Stimulated activated CD4-positive, alpha-beta T cell treated with anti-CD3 and anti-CD28 coated beads, Interleukin-4, amount 100 ng/mL, for 1 hour (primary cell): ENCODE measurements at regions not wholly inside any gene's neighbourhood (a gene's known extent, or its start where the extent isn't known, plus 50 kb on each side); places are given as distances from the start of the nearest gene placed in this dataset.

Source experiments
- DNase-seq: peaks from one replicate; pipeline ENCODE4 v3.0.0-alpha.2; 2020

- no peak for DNase-seq
These were observed 239.3 kb downstream of the KCTD12 start for GRCh38 chr13:76646946-76647345.

GRCh38 chr13:76645632-76646031 is 240.6 kb downstream of the KCTD12 start:
- no peak for DNase-seq

DNA sequence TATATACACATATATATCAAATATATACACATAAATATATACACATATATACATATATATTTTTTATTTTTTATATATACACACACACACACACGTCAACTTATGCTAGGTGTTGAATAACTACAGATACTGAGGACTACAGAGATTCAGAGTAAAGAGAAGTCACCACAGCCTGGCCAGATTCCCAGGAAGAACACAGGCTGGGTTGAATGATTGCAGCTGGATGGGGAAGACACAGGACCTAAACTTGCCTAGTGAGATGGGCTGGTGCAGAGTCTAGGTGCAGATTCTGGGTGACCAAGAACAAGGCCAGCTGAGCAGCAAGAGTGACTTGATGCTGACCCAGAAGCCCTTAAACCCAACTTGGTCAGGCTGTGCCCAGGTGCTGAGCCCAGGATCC is 241.3 kb downstream of the KCTD12 start:
- DNase-seq: no peak

DNA sequence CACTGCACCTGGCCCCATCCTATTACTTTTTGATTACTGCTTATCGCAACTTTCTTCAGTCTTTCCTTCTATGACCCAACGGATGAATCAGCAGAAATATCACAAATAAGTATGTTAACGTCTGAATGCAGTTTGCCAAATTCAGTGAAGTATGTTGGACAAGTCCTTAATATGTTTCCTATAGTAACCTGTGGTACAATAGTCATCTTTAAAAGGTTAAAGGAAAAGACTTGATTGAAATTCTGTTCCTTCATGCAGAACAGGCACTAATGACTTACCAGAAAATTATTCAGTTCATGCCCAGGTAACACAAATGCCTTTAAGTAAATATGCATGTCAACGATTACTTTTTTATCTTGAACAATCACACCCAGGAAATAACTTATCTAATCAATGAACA is 242.6 kb downstream of the KCTD12 start:
- DNase-seq: no peak

GRCh38 chr13:76641056-76641455 is 245.1 kb downstream of the KCTD12 start:
- no peak for DNase-seq

GRCh38 chr13:76638882-76639281 is 247.3 kb downstream of the KCTD12 start:
- DNase-seq: no peak

- DNase-seq: no peak
These were observed 248.0 kb downstream of the KCTD12 start for GRCh38 chr13:76638181-76638580.

DNA sequence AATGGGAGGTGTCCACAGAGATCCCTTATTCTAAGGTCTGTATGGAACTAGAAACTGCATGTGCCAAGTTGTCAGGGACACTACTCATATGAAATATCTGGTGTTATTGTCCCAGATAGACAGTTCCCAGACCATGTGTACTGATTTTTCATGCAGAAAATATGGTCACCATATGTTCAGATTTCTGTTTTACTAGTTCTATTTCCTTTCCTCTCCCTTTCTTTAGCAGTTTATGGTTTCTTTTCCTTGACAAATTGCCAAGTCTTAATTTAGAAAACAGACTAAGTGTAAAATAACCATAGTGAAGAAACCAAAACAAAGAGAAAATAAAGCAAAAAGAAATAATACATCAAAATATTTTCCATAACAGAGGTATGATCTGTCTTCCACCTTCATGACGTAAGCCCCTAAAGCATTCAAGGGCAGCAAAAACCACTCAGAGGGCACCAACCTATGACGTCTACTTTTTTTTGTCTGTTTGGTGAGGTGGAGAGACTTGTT is 248.5 kb downstream of the KCTD12 start:
- DNase-seq: no peak

- DNase-seq: no peak
These were observed 249.4 kb downstream of the KCTD12 start for GRCh38 chr13:76636829-76637228.

DNA sequence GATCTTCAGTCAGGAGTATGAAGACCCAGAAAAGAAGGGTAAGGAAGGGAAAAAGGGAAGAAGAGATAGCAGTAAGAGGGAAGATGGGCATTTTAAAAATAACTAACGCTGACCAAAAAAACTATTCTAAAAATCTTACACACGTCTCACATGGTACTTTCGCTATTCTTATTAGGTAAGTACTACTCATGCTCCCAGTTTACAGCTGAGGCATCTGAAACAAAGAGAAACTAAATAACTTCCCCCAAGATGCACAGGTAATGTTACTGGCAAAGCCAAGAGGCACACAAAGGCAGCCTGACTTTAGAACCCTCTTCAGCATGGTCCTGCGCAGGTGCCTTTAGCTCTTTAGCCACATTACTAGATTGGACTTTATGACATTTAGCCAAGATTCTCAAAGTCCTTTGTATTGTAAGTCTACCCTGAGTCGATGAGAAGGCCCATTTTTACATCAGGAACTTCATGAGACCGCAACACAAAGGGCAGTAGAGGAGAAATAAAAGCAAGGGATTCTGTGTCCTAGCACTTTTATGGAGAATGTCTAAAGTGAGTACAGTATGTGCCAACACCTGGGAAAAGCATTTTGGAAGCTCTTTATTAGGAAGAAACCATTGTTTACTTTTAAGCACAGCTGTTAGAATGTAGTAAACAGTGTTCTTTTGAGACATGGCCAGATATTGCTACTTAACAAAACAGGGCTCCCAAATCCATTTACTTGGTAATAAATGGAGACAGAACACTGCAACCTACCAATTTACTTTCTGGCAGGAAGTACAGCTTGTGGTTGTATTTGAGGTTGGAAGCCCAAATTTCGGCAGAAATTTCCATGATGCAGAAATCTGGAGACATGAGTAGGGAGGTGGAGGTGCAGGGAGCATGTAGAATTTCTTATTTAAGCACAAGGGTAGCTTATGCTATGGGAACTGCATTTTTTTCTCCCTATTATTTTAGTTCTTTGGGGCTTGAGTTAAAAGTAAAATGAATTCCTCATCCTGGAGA is 250.7 kb downstream of the KCTD12 start:
- no peak for DNase-seq

GRCh38 chr13:76634431-76635191 is 251.6 kb downstream of the KCTD12 start:
- DNase-seq: no peak

DNA sequence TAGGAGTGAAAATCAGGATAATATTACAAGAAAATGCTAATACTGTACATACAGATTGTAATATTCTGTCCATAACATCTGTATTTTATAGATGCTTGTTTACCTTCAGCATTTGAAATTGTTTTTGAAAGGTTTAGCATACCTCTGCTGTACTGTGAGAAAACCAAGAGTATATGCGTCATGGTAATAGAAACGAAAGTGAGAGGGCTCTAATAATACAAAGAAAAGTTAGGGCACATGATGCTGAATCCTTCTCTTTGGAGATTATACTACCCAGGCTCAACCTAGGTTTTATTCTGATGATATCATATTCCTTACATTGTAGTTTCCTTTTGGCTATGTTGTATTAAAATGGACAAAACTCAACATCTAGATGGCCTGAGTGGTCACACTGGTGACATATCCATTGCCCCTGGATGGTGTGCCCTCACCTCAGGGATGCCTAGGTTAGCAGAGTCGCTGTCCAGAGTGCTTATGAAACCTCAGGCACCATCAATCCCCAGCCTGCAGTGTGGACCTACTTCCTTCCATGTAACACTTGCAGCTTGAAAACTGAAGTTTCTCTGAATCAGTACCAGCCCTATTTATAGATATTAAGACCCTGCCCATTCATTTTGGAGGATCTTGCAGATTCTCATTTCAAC is 253.7 kb downstream of the KCTD12 start:
- no peak for DNase-seq

- no peak for DNase-seq
These were observed 255.5 kb downstream of the KCTD12 start for GRCh38 chr13:76630629-76631230.

DNA sequence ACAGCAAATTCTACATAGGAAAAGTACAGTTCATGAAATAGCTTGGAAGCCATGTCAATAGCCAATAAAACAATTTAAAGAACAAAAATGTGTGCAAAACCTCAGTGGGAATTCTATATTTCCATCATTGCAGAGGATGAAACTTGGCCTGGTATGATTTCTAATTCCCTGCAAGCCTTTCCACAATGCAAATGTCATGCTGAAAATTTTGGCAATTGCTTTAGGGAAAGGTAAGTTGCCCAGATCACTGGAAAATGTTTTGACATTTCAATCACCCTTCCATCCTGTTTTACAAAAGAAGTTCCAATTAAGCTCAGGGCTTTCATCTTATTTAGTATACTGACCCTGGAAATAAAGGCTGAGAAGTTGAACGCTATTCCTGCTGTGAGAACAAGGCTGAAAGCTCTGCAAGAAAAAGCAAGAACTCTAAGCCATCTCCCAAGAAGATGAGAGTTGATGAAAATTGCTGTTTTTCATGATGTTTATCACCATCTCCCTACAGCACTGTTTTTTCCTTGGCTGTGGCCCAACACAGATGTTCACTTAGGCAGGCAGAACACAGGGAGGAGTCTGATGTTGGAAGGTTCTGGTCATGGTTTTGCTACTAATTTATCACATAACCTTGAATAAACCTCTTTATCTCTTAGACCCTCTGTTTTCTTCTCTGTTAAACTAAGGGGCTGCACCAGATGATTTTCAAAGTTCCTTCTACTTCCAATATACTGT is 263.7 kb downstream of the KCTD12 start:
- DNase-seq: no peak

GRCh38 chr13:76621705-76622104 is 264.5 kb downstream of the KCTD12 start:
- no peak for DNase-seq

GRCh38 chr13:76620036-76620435 is 266.2 kb downstream of the KCTD12 start:
- DNase-seq: no peak

DNA sequence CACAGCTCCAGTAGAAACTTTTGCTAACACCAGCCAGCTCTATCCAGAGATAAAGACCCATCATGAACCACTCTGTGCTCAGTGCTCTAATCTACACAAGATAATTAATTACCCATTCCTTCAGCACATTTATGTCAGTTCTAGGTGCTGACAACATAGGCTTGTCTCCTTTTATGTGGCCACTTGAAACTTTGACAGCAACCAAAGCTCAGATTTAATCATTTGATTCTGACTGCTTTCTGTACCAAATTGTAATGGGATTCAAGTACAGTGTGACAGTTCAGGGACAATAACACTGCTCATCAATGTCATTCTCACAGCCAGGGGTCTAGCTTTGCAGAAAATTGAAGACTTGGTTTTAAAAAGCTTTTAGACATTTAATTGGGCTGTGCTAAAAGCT is 266.6 kb downstream of the KCTD12 start:
- DNase-seq: no peak

DNA sequence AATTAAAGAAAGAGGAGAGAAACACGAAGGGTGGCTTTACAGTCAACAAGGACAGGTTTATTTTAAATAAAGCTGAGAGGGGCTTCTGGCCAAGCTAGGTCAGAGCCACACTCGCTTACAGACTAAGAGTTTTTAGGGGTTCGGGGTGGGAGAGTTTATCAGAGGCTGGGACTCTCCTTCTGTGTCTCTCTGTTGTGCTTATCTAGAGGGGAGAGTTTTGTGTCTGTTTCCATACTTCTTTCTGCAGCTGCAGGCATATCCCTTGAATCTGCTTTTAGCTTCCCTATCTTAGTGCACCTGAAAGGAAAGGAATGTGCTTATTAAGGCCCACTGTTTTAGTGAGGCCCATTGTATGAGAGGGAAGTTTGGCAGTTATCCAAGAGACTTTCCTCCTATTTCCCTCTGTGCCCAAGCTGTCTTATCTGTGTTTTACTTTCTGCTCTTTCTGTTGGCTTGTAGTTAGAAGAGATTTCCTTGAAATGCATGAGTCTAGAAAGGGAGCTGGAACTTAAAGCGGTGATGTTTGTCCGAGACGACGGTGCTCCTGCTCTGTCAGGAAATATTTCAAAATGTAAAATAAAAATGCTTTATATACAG is 275.3 kb downstream of the KCTD12 start:
- DNase-seq: no peak

GRCh38 chr13:76609643-76610042 is 276.6 kb downstream of the KCTD12 start:
- no peak for DNase-seq

GRCh38 chr13:76607866-76608265 is 278.3 kb downstream of the KCTD12 start:
- DNase-seq: no peak

GRCh38 chr13:76600081-76600480 is 286.1 kb downstream of the KCTD12 start:
- no peak for DNase-seq

DNA sequence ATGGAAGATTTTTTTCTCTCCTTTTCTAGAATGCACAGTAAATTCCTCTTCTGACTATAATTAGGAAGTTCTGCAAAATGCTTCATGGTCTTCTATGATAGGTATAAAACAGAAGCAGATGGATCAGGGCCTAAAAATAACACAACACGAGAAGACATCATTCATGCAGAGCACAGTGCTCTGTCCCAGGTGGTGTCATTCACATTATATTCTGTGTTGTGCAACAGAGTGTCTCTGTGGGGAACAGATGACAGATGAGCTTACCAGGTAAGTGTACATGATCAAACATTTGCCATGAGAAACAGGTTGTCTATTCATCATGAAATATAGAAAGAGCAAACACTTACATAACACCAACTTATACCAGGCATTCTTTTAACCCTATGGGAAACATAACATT is 288.3 kb downstream of the KCTD12 start:
- DNase-seq: no peak
